Mucosa of descending colon (tissue), 3 donors: ENCODE measurements at regions not wholly inside any gene's neighbourhood (a gene's known extent, or its start where the extent isn't known, plus 50 kb on each side); places are given as distances from the start of the nearest gene placed in this dataset.

ENCODE experiments used
- ATAC-seq: fragments of 200-7000 bp; cut with Tn5 transposase; one replicate; pipeline ENCODE4 v1.9.1; 2020; ENCODE audit warnings: mild to moderate bottlenecking, moderate library complexity
- DNase-seq, 3 donors: peaks; one replicate each; pipeline ENCODE4 v3.0.0-alpha.2; 2020
- H3K36me3 ChIP-seq: fragments of 200-600 bp; one replicate; pipeline ENCODE4 v1.8.0; 2021; ENCODE audit warnings: low read depth, mild to moderate bottlenecking
- H3K4me1 ChIP-seq: fragments of 200-600 bp; one replicate; pipeline ENCODE4 v1.8.0; 2021; ENCODE audit warnings: low read depth, mild to moderate bottlenecking
- H3K4me3 ChIP-seq: fragments of 200-600 bp; one replicate; pipeline ENCODE4 v1.8.0; 2021; ENCODE audit warnings: mild to moderate bottlenecking
- H3K9me3 ChIP-seq: fragments of 200-600 bp; one replicate; pipeline ENCODE4 v1.8.0; 2021; ENCODE audit warnings: mild to moderate bottlenecking
- intact Hi-C, 2 donors: fragments of 100-400 bp; cut with DNase I in 1 of 2; cut with micrococcal nuclease in 1 of 2; formaldehyde crosslinking; loops; one replicate each; pipeline versions ENCODE4 v1.11.0 to v1.11.1; 2022; cut with DNase I, micrococcal nuclease
- TF ChIP-seq, protein P1 (sequence below): fragments of 200-600 bp; IDR thresholded peaks from one replicate; pipeline ENCODE4 v1.8.0; 2022; ENCODE audit warnings: antibody characterized with exemption, mild to moderate bottlenecking
- donor health status: DM: no; HTN: no; CAD: no; lungs with moderate emphysema.
- donor health status: DM: no; HTN: no; CAD: no.
- donor health status: DM: no; HTN: yes; CAD: no.

DNA sequence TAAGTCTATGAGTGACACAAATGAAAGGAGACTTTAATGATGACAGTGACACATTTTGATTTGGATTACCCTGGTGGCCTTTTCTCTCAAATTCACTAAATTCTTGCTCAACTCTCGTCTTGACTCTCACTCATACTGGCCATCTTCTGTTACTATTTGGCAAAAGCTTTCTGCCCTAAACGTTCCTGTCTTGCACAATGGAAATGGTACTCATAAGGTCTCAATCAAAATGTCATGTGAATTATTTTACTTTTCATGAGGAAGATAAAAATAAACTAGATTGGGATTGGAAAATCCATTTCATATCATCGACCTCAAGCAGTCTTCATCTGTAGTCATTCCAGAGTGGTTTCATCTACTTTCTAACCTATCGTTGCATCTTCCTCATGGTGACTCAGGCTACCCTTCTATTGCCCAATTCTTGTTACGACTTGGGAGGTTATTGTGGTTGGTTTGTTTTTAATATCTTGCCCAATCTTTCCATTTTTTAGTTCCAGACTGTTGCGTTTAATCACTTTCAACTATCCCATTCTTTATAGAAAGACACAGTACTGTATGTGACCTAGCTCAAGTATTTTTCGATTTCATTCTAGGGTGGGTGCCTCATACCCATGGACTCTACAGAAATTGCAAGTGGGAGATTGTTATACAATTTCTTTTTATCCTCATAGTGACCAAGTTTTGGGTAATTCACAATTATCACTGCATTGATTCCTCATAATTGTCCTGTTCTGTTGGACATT lies 317.2 kb upstream of the KCNJ16 start:
- no peak for ATAC-seq
- no peak for DNase-seq
- Histone ChIP-seq H3K4me3 (no peak overlapping the region), H3K9me3 (no peaks in the 10 kb centered on the region), H3K36me3 (no peaks in the 10 kb centered on the region), H3K4me1 (no peaks in the 10 kb centered on the region)
- TF ChIP-seq, protein P1, sequence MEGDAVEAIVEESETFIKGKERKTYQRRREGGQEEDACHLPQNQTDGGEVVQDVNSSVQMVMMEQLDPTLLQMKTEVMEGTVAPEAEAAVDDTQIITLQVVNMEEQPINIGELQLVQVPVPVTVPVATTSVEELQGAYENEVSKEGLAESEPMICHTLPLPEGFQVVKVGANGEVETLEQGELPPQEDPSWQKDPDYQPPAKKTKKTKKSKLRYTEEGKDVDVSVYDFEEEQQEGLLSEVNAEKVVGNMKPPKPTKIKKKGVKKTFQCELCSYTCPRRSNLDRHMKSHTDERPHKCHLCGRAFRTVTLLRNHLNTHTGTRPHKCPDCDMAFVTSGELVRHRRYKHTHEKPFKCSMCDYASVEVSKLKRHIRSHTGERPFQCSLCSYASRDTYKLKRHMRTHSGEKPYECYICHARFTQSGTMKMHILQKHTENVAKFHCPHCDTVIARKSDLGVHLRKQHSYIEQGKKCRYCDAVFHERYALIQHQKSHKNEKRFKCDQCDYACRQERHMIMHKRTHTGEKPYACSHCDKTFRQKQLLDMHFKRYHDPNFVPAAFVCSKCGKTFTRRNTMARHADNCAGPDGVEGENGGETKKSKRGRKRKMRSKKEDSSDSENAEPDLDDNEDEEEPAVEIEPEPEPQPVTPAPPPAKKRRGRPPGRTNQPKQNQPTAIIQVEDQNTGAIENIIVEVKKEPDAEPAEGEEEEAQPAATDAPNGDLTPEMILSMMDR = no peak
- intact Hi-C loops = no loop called here

DNA sequence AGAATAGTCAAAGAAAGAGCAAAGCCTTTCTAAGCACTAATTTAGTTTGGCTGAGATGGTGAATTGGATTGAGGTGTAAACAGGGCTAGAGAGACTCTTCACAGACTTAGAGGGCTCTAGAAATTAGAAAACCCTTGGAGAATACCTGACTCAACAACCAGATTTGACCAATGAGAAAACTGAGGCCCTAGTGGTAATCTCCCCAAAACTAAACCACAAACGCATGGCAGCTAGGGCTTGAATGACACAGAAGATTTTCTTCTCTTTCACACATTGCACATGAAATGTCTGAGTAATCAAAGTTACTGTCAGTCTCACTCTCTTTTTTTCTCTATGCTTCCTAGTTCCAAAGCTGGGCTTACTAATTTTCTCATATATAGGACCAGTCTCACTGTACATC lies 314.5 kb upstream of the KCNJ16 start:
- ATAC-seq = no peak
- H3K4me1 ChIP-seq = no peaks in the 10 kb centered on the region
- no peak for DNase-seq
- intact Hi-C loops = no loop called here
- H3K36me3 ChIP-seq = no peaks in the 10 kb centered on the region
- TF ChIP-seq, protein P1 = no peak
- no peak overlapping the region for H3K4me3 ChIP-seq
- H3K9me3 ChIP-seq = no peaks in the 10 kb centered on the region

DNA sequence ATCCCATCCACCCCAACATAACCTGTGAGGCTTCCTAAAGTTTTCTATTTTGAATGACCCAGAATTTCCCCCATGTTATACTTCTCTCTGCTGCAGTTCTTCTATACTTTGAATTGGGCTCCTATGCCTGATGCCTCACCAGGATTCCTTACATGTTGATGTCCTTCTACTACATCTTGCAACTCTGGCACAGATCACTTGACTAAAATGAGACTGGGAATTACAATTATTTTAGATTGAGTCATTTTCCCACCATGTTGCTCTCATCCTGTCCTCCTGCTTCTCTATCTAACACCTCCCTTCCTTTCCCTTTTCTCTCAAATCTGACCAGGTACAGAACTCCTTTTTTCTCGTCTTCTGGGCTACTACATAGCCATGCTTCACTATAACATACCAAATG lies 314.0 kb upstream of the KCNJ16 start:
- Histone ChIP-seq H3K4me1 (no peaks in the 10 kb centered on the region), H3K9me3 (no peaks in the 10 kb centered on the region), H3K4me3 (no peak overlapping the region), H3K36me3 (no peaks in the 10 kb centered on the region)
- ATAC-seq = no peak
- intact Hi-C loops = no loop called here
- DNase-seq = no peak
- TF ChIP-seq, protein P1 = no peak

DNA sequence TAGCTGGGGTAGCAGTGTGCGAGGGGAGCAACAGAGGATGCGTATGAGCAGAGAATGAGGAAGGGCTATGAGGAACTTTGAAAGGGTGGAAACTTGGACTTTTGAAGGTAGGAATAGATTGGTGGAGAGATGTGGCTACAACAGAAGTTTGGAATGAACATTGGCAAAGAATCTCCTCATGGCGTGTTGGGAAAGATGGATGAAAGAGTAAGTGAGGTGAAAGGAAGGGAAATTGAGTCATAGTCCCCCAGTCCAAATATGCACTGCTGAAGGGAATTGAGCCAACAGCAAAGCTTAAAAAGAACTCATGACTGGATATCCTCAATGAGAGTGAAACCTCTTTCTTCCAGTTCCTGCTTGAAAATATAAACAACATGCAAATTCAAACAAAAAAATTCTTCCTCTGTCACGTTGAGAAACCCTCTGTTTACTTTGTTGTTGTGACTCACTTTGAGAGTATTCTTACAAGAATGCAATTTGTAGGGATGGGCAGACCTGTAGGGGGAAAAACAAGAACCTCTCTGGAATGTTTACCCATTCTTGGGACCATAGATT lies 313.2 kb upstream of the KCNJ16 start:
- H3K9me3 ChIP-seq = no peaks in the 10 kb centered on the region
- H3K4me1 ChIP-seq = no peaks in the 10 kb centered on the region
- H3K36me3 ChIP-seq = no peaks in the 10 kb centered on the region
- TF ChIP-seq, protein P1 = no peak
- intact Hi-C loops = no loop called here
- H3K4me3 ChIP-seq = no peak overlapping the region
- ATAC-seq (no peak), DNase-seq (no peak)

DNA sequence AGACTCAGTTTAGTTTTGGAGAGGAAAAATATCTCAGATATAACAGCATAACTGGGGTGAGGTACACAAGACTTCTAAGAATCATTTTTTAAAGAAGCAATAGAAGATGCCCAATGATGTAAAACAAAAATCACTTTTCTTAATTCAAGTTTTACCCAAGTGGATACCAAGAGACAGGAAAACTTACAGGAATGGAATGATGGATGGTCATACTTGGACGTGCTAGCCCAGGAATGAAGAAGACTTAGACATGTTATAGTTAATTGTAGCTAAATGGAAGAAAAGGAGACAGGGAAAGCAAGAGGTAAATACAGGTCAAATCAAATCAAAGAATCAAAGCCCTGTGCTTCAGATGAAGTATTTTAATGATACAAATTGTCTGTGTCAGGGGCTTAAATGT lies 312.7 kb upstream of the KCNJ16 start:
- ATAC-seq (no peak), DNase-seq (no peak)
- TF ChIP-seq, protein P1 = no peak
- Histone ChIP-seq H3K4me1 (no peaks in the 10 kb centered on the region), H3K36me3 (no peaks in the 10 kb centered on the region), H3K4me3 (no peak overlapping the region), H3K9me3 (no peaks in the 10 kb centered on the region)
- intact Hi-C loops = no loop called here
